SK-N-SH treated with all-trans-retinoic acid at 6 μM for 48 hours (cell line): ENCODE measurements at regions not wholly inside any gene's neighbourhood (a gene's known extent, or its start where the extent isn't known, plus 50 kb on each side); places are given as distances from the start of the nearest gene placed in this dataset.

Experiments used
- ATAC-seq: fragments of 200-7000 bp; cut with Tn5 transposase; 3 replicates; pipeline ENCODE4 v1.9.1; 2020; ENCODE audit warnings: mild to moderate bottlenecking, moderate library complexity
- ARNTL ChIP-seq: fragments of 450-650 bp; formaldehyde crosslinking; IDR thresholded peaks from 2 replicates; pipeline ENCODE4 v1.5.0; 2020; ENCODE audit warnings: low read depth, mild to moderate bottlenecking, moderate library complexity, borderline replicate concordance
- BACH2 ChIP-seq: fragments of 250-450 bp; sonication (Bioruptor Pico); IDR thresholded peaks from 2 replicates; pipeline ENCODE4 v1.9.0; 2021; ENCODE audit warnings: mild to moderate bottlenecking, borderline replicate concordance
- CREB5 ChIP-seq: fragments of 250-450 bp; sonication (Bioruptor Pico); IDR thresholded peaks from 2 replicates; pipeline ENCODE4 v1.5.1; 2020; ENCODE audit warnings: low read depth, mild to moderate bottlenecking, moderate library complexity
- CSDC2 ChIP-seq: fragments of 250-450 bp; sonication (Bioruptor Pico); IDR thresholded peaks from 2 replicates; pipeline ENCODE4 v1.5.0; 2020; ENCODE audit warnings: mild to moderate bottlenecking, moderate library complexity
- ISL1 ChIP-seq: fragments of 250-450 bp; sonication (Bioruptor Pico); IDR thresholded peaks from 2 replicates; pipeline ENCODE4 v2.1.2; 2022; ENCODE audit warnings: mild to moderate bottlenecking, moderate library complexity
- OSR1 ChIP-seq: fragments of 250-450 bp; sonication (Bioruptor Pico); IDR thresholded peaks from 2 replicates; pipeline ENCODE4 v1.8.0; 2022; ENCODE audit warnings: moderate library complexity, mild to moderate bottlenecking, inconsistent platforms
- PATZ1 ChIP-seq: fragments of 250-450 bp; sonication (Bioruptor Pico); IDR thresholded peaks from 2 replicates; pipeline ENCODE4 v1.8.0; 2020; ENCODE audit warnings: mild to moderate bottlenecking, moderate library complexity, borderline replicate concordance
- PPARA ChIP-seq: fragments of 250-450 bp; sonication (Bioruptor Pico); IDR thresholded peaks from 2 replicates; pipeline ENCODE4 v1.5.0; 2020; ENCODE audit warnings: mild to moderate bottlenecking, borderline replicate concordance
- RARB ChIP-seq: fragments of 250-450 bp; sonication (Bioruptor Pico); IDR thresholded peaks from 2 replicates; pipeline ENCODE4 v1.8.0; 2021; ENCODE audit warnings: mild to moderate bottlenecking, moderate library complexity
- SNAI2 ChIP-seq: fragments of 250-450 bp; sonication (Bioruptor Pico); IDR thresholded peaks from 2 replicates; pipeline ENCODE4 v1.5.0; 2020; ENCODE audit warnings: mild to moderate bottlenecking, moderate library complexity
- TCF4 ChIP-seq: fragments of 250-450 bp; sonication (Bioruptor Pico); IDR thresholded peaks from 2 replicates; pipeline ENCODE4 v1.8.0; 2021; ENCODE audit warnings: mild to moderate bottlenecking, moderate library complexity, borderline replicate concordance
- TOX ChIP-seq: fragments of 250-450 bp; sonication (Bioruptor Pico); IDR thresholded peaks from 2 replicates; pipeline ENCODE4 v1.8.0; 2021; ENCODE audit warnings: mild to moderate bottlenecking, moderate library complexity, borderline replicate concordance
- ZC3H10 ChIP-seq: fragments of 250-450 bp; sonication (Bioruptor Pico); IDR thresholded peaks from 2 replicates; pipeline ENCODE4 v1.5.1; 2021; ENCODE audit warnings: mild to moderate bottlenecking, moderate library complexity
- ZFP3 ChIP-seq: fragments of 250-450 bp; sonication (Bioruptor Pico); IDR thresholded peaks from 2 replicates; pipeline ENCODE4 v1.5.0; 2020; ENCODE audit warnings: mild to moderate bottlenecking, moderate library complexity
- ZFP30 ChIP-seq: fragments of 450-650 bp; formaldehyde crosslinking; IDR thresholded peaks from 2 replicates; pipeline ENCODE4 v1.5.0; 2022; ENCODE audit warnings: mild to moderate bottlenecking, moderate library complexity
- ZNF565 ChIP-seq: fragments of 450-650 bp; formaldehyde crosslinking; conservative IDR thresholded peaks from 2 replicates; pipeline ENCODE4 v1.5.0; 2020; ENCODE audit warnings: low read depth, mild to moderate bottlenecking, moderate library complexity
- ZNF70 ChIP-seq: fragments of 450-650 bp; formaldehyde crosslinking; IDR thresholded peaks from 2 replicates; pipeline ENCODE4 v1.5.0; 2020; ENCODE audit warnings: mild to moderate bottlenecking, moderate library complexity
- TF ChIP-seq, protein P1 (sequence below): fragments of 250-450 bp; sonication (Bioruptor Pico); IDR thresholded peaks from 2 replicates; pipeline ENCODE4 v1.5.1; 2021; ENCODE audit warnings: mild to moderate bottlenecking, moderate library complexity
- TF ChIP-seq, protein P2 (sequence below): fragments of 250-450 bp; sonication (Bioruptor Pico); IDR thresholded peaks from 2 replicates; pipeline ENCODE4 v1.8.0; 2021; ENCODE audit warnings: low read depth, mild to moderate bottlenecking, moderate library complexity, borderline replicate concordance
- TF ChIP-seq, protein P3 (sequence below): fragments of 250-450 bp; sonication (Bioruptor Pico); IDR thresholded peaks from 2 replicates; pipeline ENCODE4 v1.5.0; 2020; ENCODE audit warnings: mild to moderate bottlenecking, moderate library complexity

DNA sequence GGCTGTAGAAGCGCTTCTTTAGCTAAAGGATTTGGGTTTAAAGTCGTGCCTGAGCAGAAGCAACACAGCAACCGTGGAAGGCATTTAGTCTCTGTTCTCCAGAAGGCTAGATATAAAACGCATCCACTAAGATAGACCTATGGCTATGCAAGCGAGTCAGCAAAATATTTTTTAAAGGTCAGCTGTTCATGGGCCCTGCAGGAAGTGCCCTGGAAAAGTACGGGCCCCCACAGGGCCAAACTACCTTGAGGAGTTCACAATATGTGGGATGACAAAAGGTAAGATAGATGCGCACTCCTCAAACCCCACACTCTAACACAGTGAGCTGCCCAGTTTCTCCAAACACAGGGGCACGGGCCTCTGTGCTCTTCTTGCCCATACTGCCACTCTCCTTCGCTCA is 261.6 kb downstream of the VPS13C start:
- no peak for TF ChIP-seq RARB (CRISPR knock-in tag)
- no peak for ATAC-seq

DNA sequence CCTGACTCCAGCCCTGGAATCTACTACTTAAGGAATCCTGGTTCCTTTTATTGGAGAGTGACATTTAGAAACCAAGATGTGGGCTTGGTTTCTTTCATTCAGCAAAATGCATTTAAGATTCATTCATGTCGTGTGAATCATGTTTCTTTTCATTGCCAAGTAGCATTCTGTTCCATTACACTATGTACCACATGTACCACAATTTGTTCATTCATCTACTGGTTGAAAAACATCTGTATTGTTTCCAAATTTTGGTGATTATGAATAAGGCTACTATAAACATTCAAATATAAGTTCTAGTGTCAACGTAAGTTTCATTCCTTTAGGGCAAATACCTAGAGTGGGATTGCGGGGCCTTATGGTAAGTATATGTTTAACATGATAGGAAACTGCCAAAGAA is 264.2 kb downstream of the VPS13C start:
- ATAC-seq: no peak
- no peak for TF ChIP-seq TOX (CRISPR knock-in tag)

- TF ChIP-seq ISL1 (no peak), PPARA (CRISPR knock-in tag) (no peak), CSDC2 (CRISPR knock-in tag) (no peak), OSR1 (CRISPR knock-in tag) (no peak)
- TF ChIP-seq, protein P1, sequence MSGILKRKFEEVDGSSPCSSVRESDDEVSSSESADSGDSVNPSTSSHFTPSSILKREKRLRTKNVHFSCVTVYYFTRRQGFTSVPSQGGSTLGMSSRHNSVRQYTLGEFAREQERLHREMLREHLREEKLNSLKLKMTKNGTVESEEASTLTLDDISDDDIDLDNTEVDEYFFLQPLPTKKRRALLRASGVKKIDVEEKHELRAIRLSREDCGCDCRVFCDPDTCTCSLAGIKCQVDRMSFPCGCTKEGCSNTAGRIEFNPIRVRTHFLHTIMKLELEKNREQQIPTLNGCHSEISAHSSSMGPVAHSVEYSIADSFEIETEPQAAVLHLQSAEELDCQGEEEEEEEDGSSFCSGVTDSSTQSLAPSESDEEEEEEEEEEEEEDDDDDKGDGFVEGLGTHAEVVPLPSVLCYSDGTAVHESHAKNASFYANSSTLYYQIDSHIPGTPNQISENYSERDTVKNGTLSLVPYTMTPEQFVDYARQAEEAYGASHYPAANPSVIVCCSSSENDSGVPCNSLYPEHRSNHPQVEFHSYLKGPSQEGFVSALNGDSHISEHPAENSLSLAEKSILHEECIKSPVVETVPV (CRISPR knock-in tag): no peak
- TF ChIP-seq, all 23 proteins: peak for 0
- no peak for ATAC-seq
Measured at GRCh38 chr15:61794881-61795280, 265.4 kb downstream of the VPS13C start.

DNA sequence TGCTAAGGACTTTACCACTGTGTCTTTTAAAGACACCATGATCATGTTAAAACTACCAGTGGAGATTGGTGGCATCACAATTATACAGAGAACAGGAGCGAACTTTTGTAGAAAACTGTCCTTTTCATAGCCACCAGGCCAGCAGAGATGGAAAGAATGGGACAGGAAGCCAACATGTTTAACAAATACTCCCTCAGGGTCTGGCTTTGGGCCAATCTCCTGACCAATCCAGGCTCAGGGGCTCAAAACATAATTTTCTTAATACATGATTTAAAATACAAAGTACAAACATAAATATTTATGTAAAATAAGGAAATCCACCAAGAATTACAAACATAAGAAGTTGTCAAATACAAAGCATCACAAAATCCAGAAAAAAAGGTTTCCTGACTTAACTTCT is 266.0 kb downstream of the VPS13C start:
- ATAC-seq: no peak
- TF ChIP-seq ZFP30 (CRISPR knock-in tag) (no peak), SNAI2 (no peak), CREB5 (CRISPR knock-in tag) (no peak), TCF4 (no peak), PPARA (CRISPR knock-in tag) (no peak), RARB (CRISPR knock-in tag) (no peak), ARNTL (CRISPR knock-in tag) (no peak), OSR1 (CRISPR knock-in tag) (no peak), ZC3H10 (CRISPR knock-in tag) (no peak), ZNF70 (CRISPR knock-in tag) (no peak), ZNF565 (CRISPR knock-in tag) (no peak), PATZ1 (CRISPR knock-in tag) (no peak), BACH2 (CRISPR knock-in tag) (no peak)
- TF ChIP-seq, protein P1 (CRISPR knock-in tag): no peak

- ATAC-seq: no peak
- no peak for TF ChIP-seq ZFP3 (CRISPR knock-in tag)
- TF ChIP-seq, protein P1 (CRISPR knock-in tag): no peak
- TF ChIP-seq CREB5 (CRISPR knock-in tag): no peak
- no peak for TF ChIP-seq OSR1 (CRISPR knock-in tag)
- TF ChIP-seq BACH2 (CRISPR knock-in tag): no peak
- no peak for TF ChIP-seq SNAI2
- TF ChIP-seq CSDC2 (CRISPR knock-in tag): no peak
- TF ChIP-seq, protein P2, sequence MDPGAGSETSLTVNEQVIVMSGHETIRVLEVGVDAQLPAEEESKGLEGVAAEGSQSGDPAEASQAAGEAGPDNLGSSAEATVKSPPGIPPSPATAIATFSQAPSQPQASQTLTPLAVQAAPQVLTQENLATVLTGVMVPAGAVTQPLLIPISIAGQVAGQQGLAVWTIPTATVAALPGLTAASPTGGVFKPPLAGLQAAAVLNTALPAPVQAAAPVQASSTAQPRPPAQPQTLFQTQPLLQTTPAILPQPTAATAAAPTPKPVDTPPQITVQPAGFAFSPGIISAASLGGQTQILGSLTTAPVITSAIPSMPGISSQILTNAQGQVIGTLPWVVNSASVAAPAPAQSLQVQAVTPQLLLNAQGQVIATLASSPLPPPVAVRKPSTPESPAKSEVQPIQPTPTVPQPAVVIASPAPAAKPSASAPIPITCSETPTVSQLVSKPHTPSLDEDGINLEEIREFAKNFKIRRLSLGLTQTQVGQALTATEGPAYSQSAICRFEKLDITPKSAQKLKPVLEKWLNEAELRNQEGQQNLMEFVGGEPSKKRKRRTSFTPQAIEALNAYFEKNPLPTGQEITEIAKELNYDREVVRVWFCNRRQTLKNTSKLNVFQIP: no peak
- no peak for TF ChIP-seq RARB (CRISPR knock-in tag)
- TF ChIP-seq PPARA (CRISPR knock-in tag): no peak
- TF ChIP-seq TOX (CRISPR knock-in tag): no peak
- TF ChIP-seq, protein P3, sequence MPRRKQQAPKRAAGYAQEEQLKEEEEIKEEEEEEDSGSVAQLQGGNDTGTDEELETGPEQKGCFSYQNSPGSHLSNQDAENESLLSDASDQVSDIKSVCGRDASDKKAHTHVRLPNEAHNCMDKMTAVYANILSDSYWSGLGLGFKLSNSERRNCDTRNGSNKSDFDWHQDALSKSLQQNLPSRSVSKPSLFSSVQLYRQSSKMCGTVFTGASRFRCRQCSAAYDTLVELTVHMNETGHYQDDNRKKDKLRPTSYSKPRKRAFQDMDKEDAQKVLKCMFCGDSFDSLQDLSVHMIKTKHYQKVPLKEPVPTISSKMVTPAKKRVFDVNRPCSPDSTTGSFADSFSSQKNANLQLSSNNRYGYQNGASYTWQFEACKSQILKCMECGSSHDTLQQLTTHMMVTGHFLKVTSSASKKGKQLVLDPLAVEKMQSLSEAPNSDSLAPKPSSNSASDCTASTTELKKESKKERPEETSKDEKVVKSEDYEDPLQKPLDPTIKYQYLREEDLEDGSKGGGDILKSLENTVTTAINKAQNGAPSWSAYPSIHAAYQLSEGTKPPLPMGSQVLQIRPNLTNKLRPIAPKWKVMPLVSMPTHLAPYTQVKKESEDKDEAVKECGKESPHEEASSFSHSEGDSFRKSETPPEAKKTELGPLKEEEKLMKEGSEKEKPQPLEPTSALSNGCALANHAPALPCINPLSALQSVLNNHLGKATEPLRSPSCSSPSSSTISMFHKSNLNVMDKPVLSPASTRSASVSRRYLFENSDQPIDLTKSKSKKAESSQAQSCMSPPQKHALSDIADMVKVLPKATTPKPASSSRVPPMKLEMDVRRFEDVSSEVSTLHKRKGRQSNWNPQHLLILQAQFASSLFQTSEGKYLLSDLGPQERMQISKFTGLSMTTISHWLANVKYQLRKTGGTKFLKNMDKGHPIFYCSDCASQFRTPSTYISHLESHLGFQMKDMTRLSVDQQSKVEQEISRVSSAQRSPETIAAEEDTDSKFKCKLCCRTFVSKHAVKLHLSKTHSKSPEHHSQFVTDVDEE (CRISPR knock-in tag): no peak
- no peak for TF ChIP-seq ZC3H10 (CRISPR knock-in tag)
Measured at GRCh38 chr15:61784734-61785133, 275.5 kb downstream of the VPS13C start.
